HT-29 (cell line): ENCODE measurements at regions not wholly inside any gene's neighbourhood (a gene's known extent, or its start where the extent isn't known, plus 50 kb on each side); places are given as distances from the start of the nearest gene placed in this dataset.

Experiments used
- DNase-seq: peaks from one replicate; pipeline ENCODE4 v3.0.0-alpha.2; 2015; ENCODE audit warnings: low spot score

DNA sequence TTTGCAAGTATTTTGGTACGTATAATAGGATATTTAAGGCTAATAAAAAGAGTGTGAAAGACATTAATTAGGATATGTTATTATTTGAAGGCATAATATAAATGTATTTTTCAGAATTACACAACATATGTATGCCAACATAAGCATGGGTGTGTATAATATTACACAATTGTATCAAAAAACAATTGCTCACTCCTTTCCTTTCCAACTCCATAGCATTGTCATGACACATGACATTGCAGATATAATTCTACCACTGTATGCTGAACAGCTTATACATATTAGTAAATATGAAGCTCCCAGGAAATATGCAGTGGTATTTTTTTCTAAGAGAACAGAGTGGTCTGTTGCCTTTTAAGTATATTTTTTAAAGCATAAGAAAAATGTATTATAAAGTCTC, 593.1 kb downstream of the TMX3 start:
- no peak for DNase-seq

DNA sequence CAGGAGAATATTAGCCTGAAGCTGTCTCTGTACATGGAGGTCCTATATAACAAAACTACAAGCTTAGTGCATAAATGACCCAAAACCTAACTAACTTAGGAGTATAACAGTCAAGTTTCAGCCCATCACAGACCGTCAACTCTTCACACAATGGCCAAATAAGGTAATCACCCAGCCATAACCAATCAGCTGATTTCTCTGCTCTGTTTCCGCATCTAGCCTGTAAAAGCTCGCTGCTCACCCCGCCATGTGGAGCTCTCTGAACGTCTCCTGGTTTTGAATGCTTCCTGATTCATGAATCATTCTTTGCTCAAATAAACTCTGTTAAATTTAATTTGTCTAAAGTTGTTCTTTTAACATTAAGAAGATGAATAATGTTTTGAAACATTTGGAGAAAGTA, 593.6 kb downstream of the TMX3 start:
- DNase-seq: peak; percentile 5

GRCh38 chr18:68114989-68115388, 598.5 kb upstream of the DSEL start:
- no peak for DNase-seq

- no peak for DNase-seq
Measured at GRCh38 chr18:68104036-68104435, 587.5 kb upstream of the DSEL start.

- DNase-seq: no peak
Measured at GRCh38 chr18:68103561-68103960, 587.0 kb upstream of the DSEL start.

- DNase-seq: no peak
Measured at GRCh38 chr18:68102117-68102516, 585.6 kb upstream of the DSEL start.

- no peak for DNase-seq
Measured at GRCh38 chr18:68098655-68099054, 582.1 kb upstream of the DSEL start.

GRCh38 chr18:68086481-68086880, 570.0 kb upstream of the DSEL start:
- no peak for DNase-seq

DNA sequence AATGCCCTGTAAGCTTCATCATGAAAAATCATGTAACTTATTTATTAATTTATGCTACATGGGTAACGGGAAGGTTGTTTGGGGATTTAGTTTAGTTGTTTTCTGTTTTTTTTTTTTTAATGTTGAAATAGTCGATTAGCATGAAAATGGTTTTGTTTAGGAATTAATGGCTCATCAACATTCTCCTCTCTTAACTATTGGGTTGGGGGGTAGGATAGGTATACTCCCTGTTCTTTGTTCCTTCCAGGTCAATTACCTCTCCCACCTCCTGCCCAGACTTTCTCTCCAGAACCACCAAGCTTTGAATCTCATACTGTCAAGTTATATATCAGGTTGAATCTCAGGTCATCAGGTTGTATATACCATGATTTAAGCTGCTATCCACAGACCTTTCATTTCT, 568.7 kb upstream of the DSEL start:
- no peak for DNase-seq

- DNase-seq: no peak
Measured at GRCh38 chr18:68083776-68084175, 567.3 kb upstream of the DSEL start.

GRCh38 chr18:68083131-68083530, 566.6 kb upstream of the DSEL start:
- no peak for DNase-seq

GRCh38 chr18:68072744-68073143, 556.2 kb upstream of the DSEL start:
- no peak for DNase-seq

- DNase-seq: no peak
Measured at GRCh38 chr18:68060871-68061270, 544.4 kb upstream of the DSEL start.

GRCh38 chr18:68056936-68057335, 540.4 kb upstream of the DSEL start:
- DNase-seq: no peak

DNA sequence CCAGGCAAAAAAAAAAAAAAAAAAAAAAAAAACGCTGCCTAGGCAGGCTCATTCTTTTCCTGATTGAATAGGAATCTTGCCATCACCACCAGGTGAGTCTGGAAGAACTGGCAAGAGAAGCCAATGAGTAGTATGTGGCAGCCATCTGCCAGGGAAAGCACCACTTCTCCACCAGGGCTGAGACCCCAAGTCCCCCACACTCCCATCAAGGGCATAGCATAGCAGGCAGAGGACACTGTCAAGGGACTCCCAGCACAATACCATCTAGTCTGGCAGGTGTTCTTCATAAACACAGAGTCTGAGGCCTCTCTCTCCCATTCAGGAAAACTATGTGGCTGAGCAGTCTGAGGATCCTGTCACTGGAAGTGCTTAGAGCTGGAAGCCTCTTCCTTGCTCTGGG, 538.1 kb upstream of the DSEL start:
- no peak for DNase-seq

DNA sequence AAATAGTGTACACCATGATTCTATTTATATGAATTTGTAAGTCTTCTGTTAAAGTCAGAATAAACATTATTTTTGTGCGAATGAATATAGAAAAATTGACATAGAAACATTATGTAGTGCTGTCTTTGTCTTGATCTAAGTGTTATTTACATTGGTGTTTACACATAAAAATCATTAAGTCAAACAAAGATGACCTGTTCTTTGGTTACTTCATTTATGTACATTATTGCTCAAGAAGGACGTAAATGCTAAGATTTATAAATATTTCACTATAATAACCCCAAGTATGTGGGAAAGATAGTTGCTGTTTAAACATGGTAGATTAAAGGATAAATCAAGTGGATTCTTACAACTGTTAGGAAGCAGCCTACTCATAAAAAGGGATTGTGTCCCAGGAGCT, 536.8 kb upstream of the DSEL start:
- no peak for DNase-seq

DNA sequence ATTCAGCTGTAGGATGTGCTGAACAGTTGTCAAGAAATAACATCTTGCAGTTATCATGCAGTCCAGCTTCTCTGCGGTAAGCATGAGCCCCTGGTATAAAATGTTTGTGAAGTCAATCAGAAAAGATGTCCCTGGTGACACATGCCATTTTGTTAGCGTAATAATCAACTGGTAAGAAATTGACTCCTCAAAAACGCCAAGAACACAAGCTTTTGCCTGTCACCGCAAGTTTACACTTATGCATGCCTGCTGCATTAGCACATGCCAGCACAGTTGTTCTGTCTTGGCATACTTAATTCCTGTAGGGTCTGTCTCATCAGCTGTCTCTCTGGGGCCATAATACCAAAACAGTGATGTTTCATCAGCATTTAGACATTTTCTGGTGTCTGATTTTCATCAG, 524.8 kb upstream of the DSEL start:
- DNase-seq: no peak

DNA sequence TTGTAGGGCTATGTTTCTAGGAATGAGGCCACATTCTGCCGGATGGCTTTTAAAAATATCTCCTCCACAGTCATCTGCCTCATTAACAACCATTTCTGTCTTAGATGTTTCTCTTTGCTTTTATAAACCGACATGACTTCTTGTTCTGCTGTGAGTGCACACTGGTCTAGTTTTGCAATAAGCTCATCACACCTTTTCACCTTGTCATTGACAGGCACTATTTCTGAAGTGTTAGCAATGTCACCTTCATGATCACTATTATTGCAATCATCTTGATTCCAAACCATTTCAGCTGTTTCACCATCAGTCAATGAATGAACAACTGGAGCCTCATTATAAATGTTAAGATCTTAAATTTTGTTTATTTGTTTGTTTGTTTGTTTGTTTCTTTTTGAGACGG, 523.7 kb upstream of the DSEL start:
- no peak for DNase-seq

GRCh38 chr18:68035774-68036522, 519.4 kb upstream of the DSEL start:
- DNase-seq: no peak

- DNase-seq: no peak
Measured at GRCh38 chr18:68034296-68034695, 517.8 kb upstream of the DSEL start.

GRCh38 chr18:68033466-68033865, 516.9 kb upstream of the DSEL start:
- DNase-seq: no peak

DNA sequence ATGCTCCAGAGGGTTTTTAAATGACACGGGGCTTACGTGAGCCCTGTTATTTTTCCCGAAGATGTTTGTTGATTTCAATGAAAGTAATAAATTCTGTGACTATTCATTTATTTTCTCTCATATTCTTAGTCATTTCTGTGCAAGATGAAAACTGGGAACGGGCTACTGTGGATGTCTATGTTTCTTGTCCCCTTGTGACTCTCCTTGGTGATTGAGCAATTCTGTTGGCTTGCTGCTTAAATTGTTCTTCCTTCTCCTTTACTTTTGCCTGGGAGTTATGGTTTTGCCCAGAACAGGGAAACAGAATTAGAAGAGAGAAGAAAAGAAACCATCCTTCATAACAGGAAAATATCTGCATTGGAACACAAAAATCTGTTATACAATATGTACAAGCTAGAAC, 508.2 kb upstream of the DSEL start:
- no peak for DNase-seq

GRCh38 chr18:68017385-68017784, 500.9 kb upstream of the DSEL start:
- DNase-seq: no peak

DNA sequence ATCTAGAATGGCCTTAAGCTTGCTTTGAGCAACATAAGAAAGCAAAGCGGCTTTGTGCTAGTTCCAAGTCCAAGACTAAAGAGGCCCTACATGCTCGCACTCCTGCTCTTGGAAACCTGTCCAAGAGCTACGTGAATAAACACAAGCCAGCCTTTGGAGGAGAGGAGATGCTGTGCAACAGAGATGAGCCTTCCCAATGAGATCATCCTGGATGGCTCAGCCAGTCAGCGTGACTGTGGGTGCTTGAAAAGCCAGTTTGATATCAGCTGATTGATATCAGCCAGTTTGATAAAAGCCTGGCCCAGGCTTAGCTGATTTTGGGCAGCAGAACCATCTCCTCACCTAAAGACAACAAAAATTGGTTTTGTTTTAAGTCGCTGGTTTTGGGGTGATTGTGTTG, 481.0 kb upstream of the DSEL start:
- no peak for DNase-seq
